Psoas muscle (tissue), 7 donors: ENCODE measurements at regions not wholly inside any gene's neighbourhood (a gene's known extent, or its start where the extent isn't known, plus 50 kb on each side); places are given as distances from the start of the nearest gene placed in this dataset.

Experiments used
- ATAC-seq, 4 donors: fragments of 200-7000 bp; cut with Tn5 transposase; one replicate each; pipeline ENCODE4 v1.9.1; 2020; ENCODE audit warnings: moderate library complexity in 3 of 4, mild to moderate bottlenecking in 2 of 4
- DNase-seq, 2 donors: peaks; one replicate each; pipeline ENCODE4 v3.0.0-alpha.2; 2020
- H3K27ac ChIP-seq: fragments of 200-600 bp; one replicate; pipeline ENCODE4 v1.8.0; 2022
- H3K27me3 ChIP-seq, 3 donors: fragments of 200-600 bp in 1 of 3; one replicate each; pipeline versions ENCODE4 v1.6.1 to v1.8.0; 2013 to 2022; ENCODE audit warnings: low read length in 2 of 3, mild to moderate bottlenecking in 2 of 3, moderate library complexity in 1 of 3; ENCODE audit not compliant: insufficient read depth in 3 of 3
- H3K36me3 ChIP-seq, 2 donors: fragments of 200-600 bp in 1 of 2; one replicate each; pipeline versions ENCODE4 v1.6.1 to v1.8.0; 2013 to 2022; ENCODE audit warnings: low read depth in 1 of 2, mild to moderate bottlenecking in 1 of 2, moderate library complexity in 1 of 2; ENCODE audit not compliant: insufficient read depth in 1 of 2
- H3K4me1 ChIP-seq: fragments of 200-600 bp; one replicate; pipeline ENCODE4 v1.8.0; 2022
- H3K4me3 ChIP-seq: fragments of 200-600 bp; one replicate; pipeline ENCODE4 v1.8.0; 2022; ENCODE audit warnings: mild to moderate bottlenecking
- H3K9me3 ChIP-seq: fragments of 200-600 bp; one replicate; pipeline ENCODE4 v1.8.0; 2022
- WGBS, 3 donors: extraction: QIAGEN DNeasy Blood & Tissue Kit; methylation state at CpG; one replicate each; pipeline versions ENCODE4 v1.1.6 to v1.1.7; 2013; 5-methylcytosine and 5-hydroxymethylcytosine counted together
- intact Hi-C, 2 donors: fragments of 100-400 bp; cut with DNase I; formaldehyde crosslinking; loops; one replicate each; pipeline versions ENCODE4 v1.11.0 to v1.14.2; 2022
- TF ChIP-seq, protein P1 (sequence below): fragments of 200-600 bp; IDR thresholded peaks from one replicate; pipeline ENCODE4 v1.8.0; 2022; ENCODE audit warnings: antibody characterized with exemption
- donor health status: healthy with polysubstance abuse.
- donor health status: DM: no; HTN: no; CAD: no; lungs with moderate emphysema.
- donor health status: Bipolar disorder and iron deficiency.
- donor health status: healthy.
- donor health status: DM: yes; HTN: yes; CAD: no.
- donor health status: DM: no; HTN: no; CAD: no.
- donor health status: DM: yes; HTN: yes; CAD: no.

DNA sequence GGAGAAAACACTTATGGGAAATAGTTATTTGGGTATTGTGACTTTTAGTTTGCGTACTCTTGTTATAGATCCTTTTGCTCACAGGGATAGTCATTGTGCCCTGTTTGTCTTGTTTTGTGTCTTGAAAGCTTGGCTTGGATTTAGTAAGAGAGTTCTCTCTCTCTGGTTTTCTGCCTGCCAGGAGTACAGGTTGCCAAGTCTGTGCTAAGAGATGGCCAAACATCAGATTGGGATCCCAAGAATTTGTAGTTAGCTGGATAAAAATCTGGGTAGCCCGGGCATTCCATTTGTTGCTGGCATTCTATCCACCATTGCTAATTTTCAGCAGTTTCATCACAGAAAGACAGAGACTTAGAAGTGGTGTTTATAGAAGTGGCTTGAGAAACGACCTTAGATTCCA, 222.2 kb downstream of the NRIP1 start:
- DNase-seq: no peak
- Histone ChIP-seq H3K27ac (no peak overlapping the region), H3K9me3 (no peaks in the 10 kb centered on the region), H3K36me3 (no peaks in the 10 kb centered on the region), H3K4me1 (no peaks in the 10 kb centered on the region), H3K27me3 (no peaks in the 10 kb centered on the region), H3K4me3 (no peak overlapping the region)
- WGBS, 3 donors: 41 to 53% (median 46%) methylated on average over 3 of the region's 3 CpGs
- TF ChIP-seq, protein P1, sequence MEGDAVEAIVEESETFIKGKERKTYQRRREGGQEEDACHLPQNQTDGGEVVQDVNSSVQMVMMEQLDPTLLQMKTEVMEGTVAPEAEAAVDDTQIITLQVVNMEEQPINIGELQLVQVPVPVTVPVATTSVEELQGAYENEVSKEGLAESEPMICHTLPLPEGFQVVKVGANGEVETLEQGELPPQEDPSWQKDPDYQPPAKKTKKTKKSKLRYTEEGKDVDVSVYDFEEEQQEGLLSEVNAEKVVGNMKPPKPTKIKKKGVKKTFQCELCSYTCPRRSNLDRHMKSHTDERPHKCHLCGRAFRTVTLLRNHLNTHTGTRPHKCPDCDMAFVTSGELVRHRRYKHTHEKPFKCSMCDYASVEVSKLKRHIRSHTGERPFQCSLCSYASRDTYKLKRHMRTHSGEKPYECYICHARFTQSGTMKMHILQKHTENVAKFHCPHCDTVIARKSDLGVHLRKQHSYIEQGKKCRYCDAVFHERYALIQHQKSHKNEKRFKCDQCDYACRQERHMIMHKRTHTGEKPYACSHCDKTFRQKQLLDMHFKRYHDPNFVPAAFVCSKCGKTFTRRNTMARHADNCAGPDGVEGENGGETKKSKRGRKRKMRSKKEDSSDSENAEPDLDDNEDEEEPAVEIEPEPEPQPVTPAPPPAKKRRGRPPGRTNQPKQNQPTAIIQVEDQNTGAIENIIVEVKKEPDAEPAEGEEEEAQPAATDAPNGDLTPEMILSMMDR: no peak
- intact Hi-C loops: no loop called here
- ATAC-seq: no peak

DNA sequence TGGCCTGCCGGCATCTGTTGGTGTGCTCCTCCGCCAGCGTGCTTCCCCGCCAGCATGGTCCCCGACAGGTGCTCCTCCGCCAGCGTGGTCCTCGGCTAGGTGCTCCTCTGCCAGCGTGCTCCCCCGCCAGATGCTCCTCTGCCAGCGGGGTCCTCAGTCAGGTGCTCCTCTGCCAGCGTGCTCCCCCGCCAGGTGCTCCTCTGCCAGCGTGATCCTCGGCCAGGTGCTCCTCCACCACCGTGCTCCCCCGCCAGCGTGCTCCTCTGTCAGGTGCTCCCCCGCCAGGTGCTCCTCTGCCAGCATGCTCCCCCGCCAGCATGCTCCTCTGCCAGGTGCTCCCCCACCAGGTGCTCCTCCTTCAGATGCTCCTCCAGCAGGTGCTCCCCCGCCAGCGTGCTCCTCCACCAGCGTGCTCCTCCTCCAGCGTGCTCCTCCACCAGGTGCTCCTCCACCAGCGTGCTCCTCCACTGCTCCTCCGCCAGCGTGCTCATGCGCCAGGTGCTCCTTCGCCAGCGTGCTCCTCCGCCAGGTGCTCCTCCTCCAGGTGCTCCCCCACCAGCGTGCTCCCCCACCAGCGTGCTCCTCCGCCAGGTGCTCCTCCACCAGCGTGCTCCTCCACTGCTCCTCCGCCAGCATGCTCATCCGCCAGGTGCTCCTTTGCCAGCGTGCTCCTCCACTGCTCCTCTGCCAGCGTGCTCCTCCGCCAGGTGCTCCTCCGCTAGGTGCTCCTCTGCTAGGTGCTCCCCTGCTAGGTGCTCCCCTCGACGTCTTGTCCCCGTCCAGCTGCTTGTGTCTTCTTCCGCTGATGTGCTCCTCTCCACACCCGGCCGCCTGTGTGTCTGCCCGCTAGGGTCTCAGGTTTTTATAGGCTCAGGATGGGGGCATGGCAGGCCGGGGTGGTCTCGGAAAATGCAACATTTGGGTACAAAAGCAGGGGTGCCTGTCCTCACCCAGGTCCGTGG, 223.0 kb downstream of the NRIP1 start:
- 92 to 96% (median 96%) methylated on average over 46 to 51 of the region's 51 CpGs for WGBS, 3 donors
- no peaks in the 10 kb centered on the region for H3K9me3 ChIP-seq
- H3K4me3 ChIP-seq: no peak overlapping the region
- no peak for ATAC-seq
- no peaks in the 10 kb centered on the region for H3K27me3 ChIP-seq
- intact Hi-C loops: no loop called here
- peak in 1 of 2 donors; percentile 48 for DNase-seq
- no peaks in the 10 kb centered on the region for H3K4me1 ChIP-seq
- no peak overlapping the region for H3K27ac ChIP-seq
- no peaks in the 10 kb centered on the region for H3K36me3 ChIP-seq
- TF ChIP-seq, protein P1: no peak

DNA sequence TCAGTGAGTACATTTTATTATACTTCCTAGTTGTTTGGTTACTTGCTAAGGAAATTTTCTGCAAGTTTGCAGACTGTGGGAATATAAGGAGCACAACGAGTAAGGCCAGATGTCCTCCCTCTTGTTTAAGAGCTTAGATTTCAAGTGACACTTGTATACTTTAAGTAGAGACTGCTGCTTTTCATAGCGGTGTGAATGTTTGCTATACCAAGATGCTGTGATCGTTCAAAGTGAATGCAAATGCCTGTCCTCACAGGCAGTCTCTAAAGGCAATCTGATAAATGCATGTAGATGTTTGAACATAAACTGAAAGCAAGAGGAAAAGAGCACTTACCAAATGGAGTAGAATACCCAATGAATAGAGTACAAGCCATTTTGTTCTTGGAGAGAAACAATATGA, 226.4 kb downstream of the NRIP1 start:
- no peak for ATAC-seq
- TF ChIP-seq, protein P1: no peak
- 31 to 35% (median 34%) methylated on average over 3 of the region's 3 CpGs for WGBS, 3 donors
- no peak for DNase-seq
- Histone ChIP-seq H3K4me1 (no peaks in the 10 kb centered on the region), H3K9me3 (no peaks in the 10 kb centered on the region), H3K27ac (no peak overlapping the region), H3K27me3 (no peaks in the 10 kb centered on the region), H3K36me3 (no peaks in the 10 kb centered on the region), H3K4me3 (no peak overlapping the region)
- intact Hi-C loops: no loop called here

DNA sequence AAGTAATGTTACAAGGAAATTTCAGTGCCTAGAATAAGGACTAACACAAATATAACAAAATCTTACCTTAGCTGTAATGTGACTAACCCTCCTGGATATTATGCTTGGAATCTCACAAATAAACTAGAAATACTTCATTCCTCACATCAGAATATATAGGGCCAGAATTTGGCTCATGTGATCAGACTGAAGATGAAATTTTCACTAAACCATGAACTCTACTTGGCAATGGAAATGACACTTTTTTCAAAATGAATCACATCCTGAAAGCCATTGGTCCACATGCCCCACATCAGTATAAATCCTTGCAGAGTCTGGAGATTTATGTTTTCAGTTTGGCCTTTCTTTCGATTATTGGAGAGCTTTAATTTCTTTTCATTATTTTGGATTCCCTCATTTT, 227.8 kb downstream of the NRIP1 start:
- Histone ChIP-seq H3K9me3 (no peaks in the 10 kb centered on the region), H3K36me3 (no peaks in the 10 kb centered on the region), H3K27ac (no peak overlapping the region), H3K4me1 (no peaks in the 10 kb centered on the region), H3K4me3 (no peak overlapping the region), H3K27me3 (no peaks in the 10 kb centered on the region)
- WGBS, 3 donors: 75 to 83% (median 81%) methylated on average over 1 of the region's 1 CpG
- DNase-seq (no peak), ATAC-seq (no peak)
- TF ChIP-seq, protein P1: no peak
- intact Hi-C loops: no loop called here
